ENCODE measurements at regions not wholly inside any gene's neighbourhood (a gene's known extent, or its start where the extent isn't known, plus 50 kb on each side); places are given as distances from the start of the nearest gene placed in this dataset.

DNA sequence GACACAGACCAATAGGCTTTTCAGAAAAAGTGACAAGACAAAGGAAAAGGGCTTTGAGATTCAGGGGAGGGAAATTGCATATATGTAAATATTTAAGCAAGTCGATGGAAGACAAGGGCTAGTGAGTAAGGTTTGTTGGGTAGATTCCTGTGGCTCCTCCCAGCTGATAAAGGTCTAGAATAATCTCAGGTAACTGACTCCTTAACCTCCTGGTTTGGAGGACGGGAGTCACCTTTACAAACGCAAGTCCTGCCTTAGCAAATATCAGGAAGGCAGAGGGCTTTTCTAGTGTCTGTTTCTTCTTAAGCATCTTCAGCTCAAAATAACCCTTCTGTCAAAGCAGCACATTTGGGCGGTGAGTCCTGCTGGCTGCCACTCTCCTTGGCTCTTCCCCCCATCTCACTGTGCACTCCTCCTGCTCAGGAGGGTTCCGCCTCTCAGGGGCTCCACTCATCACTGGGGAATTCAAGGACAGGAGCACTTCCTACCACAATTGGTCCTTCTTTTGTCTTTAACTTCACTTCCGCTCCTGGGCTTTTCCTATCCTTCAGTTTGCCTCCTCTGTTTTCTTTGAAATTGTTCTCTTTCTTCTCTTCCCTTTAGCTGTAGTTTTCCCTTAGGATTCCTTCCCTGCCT lies 496.3 kb upstream of the KLF6 start:
- Histone ChIP-seq H3K27me3 (ENCODE audit: insufficient read depth, poor library complexity, severe bottlenecking) (no peaks in the 10 kb centered on the region), H3K27ac (replicated peaks) (no peak overlapping the region), H3K4me3 (replicated peaks; ENCODE audit: insufficient read depth, low read length) (no peak overlapping the region)
- TF ChIP-seq GABPA (IDR thresholded peaks at IDR 0.05; ENCODE audit: low read depth) (no peak), POLR2AphosphoS5 (IDR thresholded peaks at IDR 0.05; ENCODE audit: low read depth) (no peak)
- TF ChIP-seq, protein P1, sequence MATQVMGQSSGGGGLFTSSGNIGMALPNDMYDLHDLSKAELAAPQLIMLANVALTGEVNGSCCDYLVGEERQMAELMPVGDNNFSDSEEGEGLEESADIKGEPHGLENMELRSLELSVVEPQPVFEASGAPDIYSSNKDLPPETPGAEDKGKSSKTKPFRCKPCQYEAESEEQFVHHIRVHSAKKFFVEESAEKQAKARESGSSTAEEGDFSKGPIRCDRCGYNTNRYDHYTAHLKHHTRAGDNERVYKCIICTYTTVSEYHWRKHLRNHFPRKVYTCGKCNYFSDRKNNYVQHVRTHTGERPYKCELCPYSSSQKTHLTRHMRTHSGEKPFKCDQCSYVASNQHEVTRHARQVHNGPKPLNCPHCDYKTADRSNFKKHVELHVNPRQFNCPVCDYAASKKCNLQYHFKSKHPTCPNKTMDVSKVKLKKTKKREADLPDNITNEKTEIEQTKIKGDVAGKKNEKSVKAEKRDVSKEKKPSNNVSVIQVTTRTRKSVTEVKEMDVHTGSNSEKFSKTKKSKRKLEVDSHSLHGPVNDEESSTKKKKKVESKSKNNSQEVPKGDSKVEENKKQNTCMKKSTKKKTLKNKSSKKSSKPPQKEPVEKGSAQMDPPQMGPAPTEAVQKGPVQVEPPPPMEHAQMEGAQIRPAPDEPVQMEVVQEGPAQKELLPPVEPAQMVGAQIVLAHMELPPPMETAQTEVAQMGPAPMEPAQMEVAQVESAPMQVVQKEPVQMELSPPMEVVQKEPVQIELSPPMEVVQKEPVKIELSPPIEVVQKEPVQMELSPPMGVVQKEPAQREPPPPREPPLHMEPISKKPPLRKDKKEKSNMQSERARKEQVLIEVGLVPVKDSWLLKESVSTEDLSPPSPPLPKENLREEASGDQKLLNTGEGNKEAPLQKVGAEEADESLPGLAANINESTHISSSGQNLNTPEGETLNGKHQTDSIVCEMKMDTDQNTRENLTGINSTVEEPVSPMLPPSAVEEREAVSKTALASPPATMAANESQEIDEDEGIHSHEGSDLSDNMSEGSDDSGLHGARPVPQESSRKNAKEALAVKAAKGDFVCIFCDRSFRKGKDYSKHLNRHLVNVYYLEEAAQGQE (IDR thresholded peaks at IDR 0.05; ENCODE audit: insufficient replicate concordance, low read depth) = no peak
- TF ChIP-seq, protein P2, sequence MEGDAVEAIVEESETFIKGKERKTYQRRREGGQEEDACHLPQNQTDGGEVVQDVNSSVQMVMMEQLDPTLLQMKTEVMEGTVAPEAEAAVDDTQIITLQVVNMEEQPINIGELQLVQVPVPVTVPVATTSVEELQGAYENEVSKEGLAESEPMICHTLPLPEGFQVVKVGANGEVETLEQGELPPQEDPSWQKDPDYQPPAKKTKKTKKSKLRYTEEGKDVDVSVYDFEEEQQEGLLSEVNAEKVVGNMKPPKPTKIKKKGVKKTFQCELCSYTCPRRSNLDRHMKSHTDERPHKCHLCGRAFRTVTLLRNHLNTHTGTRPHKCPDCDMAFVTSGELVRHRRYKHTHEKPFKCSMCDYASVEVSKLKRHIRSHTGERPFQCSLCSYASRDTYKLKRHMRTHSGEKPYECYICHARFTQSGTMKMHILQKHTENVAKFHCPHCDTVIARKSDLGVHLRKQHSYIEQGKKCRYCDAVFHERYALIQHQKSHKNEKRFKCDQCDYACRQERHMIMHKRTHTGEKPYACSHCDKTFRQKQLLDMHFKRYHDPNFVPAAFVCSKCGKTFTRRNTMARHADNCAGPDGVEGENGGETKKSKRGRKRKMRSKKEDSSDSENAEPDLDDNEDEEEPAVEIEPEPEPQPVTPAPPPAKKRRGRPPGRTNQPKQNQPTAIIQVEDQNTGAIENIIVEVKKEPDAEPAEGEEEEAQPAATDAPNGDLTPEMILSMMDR (IDR thresholded peaks at IDR 0.05; ENCODE audit: insufficient read depth, low read length) = no peak
- DNase-seq (ENCODE audit: low read depth in 1 of 2, low spot score in 1 of 2) = no peak

DNA sequence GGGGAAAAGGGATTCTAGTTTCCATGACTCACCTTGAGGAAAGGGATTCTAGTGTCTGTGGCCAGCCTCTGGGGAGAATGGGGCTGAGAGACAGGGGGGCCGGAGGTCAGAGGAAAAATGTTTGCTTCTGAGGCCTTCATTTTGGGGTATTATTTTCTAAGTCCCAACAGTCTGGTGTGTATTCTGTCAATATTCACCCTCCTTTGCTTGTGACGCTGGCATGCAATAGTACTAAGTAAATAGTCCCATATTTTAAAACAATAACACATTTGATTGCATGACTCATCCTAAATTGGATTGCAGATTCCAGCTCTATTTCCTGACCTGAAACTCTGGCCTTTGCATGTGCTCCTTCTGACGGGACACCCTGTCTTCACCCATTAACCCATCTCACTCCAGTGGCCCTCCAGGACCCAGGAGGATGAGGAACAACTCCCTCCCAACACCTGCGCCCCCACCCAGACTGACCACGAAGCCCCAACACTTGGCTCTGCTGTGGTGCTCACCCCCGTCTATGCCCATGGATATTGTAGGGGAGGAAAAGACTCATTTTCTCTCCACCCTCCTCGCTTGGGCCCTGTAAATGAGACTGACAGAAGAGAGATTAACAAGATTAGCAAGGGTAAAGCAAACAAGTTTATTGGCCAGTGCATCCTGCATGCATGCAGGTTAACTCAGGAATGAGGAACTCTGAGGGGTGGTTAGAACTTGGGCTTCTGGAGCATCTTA lies 495.6 kb upstream of the KLF6 start:
- Histone ChIP-seq H3K27ac (replicated peaks) (no peak overlapping the region), H3K27me3 (ENCODE audit: insufficient read depth, poor library complexity, severe bottlenecking) (no peaks in the 10 kb centered on the region), H3K4me3 (replicated peaks; ENCODE audit: insufficient read depth, low read length) (no peak overlapping the region)
- no peak for DNase-seq (ENCODE audit: low read depth in 1 of 2, low spot score in 1 of 2)
- TF ChIP-seq, protein P2 (IDR thresholded peaks at IDR 0.05; ENCODE audit: insufficient read depth, low read length) = no peak
- TF ChIP-seq GABPA (IDR thresholded peaks at IDR 0.05; ENCODE audit: low read depth) = no peak
- TF ChIP-seq, protein P1 (IDR thresholded peaks at IDR 0.05; ENCODE audit: insufficient replicate concordance, low read depth) = no peak
- no peak for TF ChIP-seq SPI1 (IDR thresholded peaks at IDR 0.05; ENCODE audit: borderline replicate concordance, low read depth)
- TF ChIP-seq POLR2AphosphoS5 (IDR thresholded peaks at IDR 0.05; ENCODE audit: low read depth) = no peak

DNA sequence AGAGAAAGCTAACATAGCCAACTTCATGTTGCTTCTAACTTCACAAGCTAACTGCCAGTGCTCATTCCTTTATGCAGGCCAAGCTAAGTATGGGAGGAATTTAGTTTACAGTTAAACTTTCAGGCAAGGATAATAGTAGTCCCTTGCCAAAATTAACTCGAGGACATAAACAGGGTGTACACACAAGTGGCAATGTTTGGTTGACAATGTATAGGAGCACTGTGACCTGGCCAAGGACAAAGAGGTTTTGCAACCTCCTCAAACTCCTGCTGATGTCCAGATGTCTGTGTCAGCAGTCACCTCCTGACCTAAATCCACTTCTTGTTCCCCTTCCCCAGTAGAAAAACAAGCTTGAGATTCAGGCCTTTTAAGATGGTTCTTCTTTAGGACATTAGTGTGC lies 494.6 kb upstream of the KLF6 start:
- H3K27me3 ChIP-seq (ENCODE audit: insufficient read depth, poor library complexity, severe bottlenecking) = no peaks in the 10 kb centered on the region
- TF ChIP-seq GABPA (IDR thresholded peaks at IDR 0.05; ENCODE audit: low read depth) = no peak
- no peak for TF ChIP-seq POLR2AphosphoS5 (IDR thresholded peaks at IDR 0.05; ENCODE audit: low read depth)
- TF ChIP-seq, protein P2 (IDR thresholded peaks at IDR 0.05; ENCODE audit: insufficient read depth, low read length) = no peak
- no peak overlapping the region for H3K4me3 ChIP-seq (replicated peaks; ENCODE audit: insufficient read depth, low read length)
- H3K27ac ChIP-seq (replicated peaks) = no peak overlapping the region
- DNase-seq (ENCODE audit: low read depth in 1 of 2, low spot score in 1 of 2) = no peak
